ENCODE measurements at regions not wholly inside any gene's neighbourhood (a gene's known extent, or its start where the extent isn't known, plus 50 kb on each side); places are given as distances from the start of the nearest gene placed in this dataset.

- DNase-seq = no peak
Observed at GRCh38 chr7:46558482-46559193, 637.6 kb upstream of the IGFBP3 start.

GRCh38 chr7:46557781-46558180 lies 636.7 kb upstream of the IGFBP3 start:
- DNase-seq = no peak

GRCh38 chr7:46557295-46557711 lies 636.2 kb upstream of the IGFBP3 start:
- DNase-seq = no peak

- DNase-seq = no peak
Observed at GRCh38 chr7:46554688-46555422, 633.8 kb upstream of the IGFBP3 start.

GRCh38 chr7:46551603-46552002 lies 630.5 kb upstream of the IGFBP3 start:
- no peak for DNase-seq

- DNase-seq = no peak
Observed at GRCh38 chr7:46550864-46551263, 629.8 kb upstream of the IGFBP3 start.

- DNase-seq = no peak
Observed at GRCh38 chr7:46549892-46550639, 629.0 kb upstream of the IGFBP3 start.

GRCh38 chr7:46549347-46549746 lies 628.3 kb upstream of the IGFBP3 start:
- DNase-seq = no peak

- no peak for DNase-seq
Observed at GRCh38 chr7:46547044-46547443, 626.0 kb upstream of the IGFBP3 start.

- DNase-seq = no peak
Observed at GRCh38 chr7:46545790-46546189, 624.7 kb upstream of the IGFBP3 start.

GRCh38 chr7:46544396-46545008 lies 623.4 kb upstream of the IGFBP3 start:
- no peak for DNase-seq

GRCh38 chr7:46542076-46542475 lies 621.0 kb upstream of the IGFBP3 start:
- DNase-seq = no peak

- no peak for DNase-seq
Observed at GRCh38 chr7:46539892-46540483, 618.9 kb upstream of the IGFBP3 start.

GRCh38 chr7:46537191-46537905 lies 616.3 kb upstream of the IGFBP3 start:
- no peak for DNase-seq

- no peak for DNase-seq
Observed at GRCh38 chr7:46534664-46535588, 613.9 kb upstream of the IGFBP3 start.

GRCh38 chr7:46533946-46534345 lies 612.9 kb upstream of the IGFBP3 start:
- no peak for DNase-seq

- DNase-seq = no peak
Observed at GRCh38 chr7:46532571-46532970, 611.5 kb upstream of the IGFBP3 start.

- DNase-seq = no peak
Observed at GRCh38 chr7:46530081-46530750, 609.1 kb upstream of the IGFBP3 start.

- no peak for DNase-seq
Observed at GRCh38 chr7:46527360-46527759, 606.3 kb upstream of the IGFBP3 start.

GRCh38 chr7:46525876-46526275 lies 604.8 kb upstream of the IGFBP3 start:
- DNase-seq = no peak

GRCh38 chr7:46524350-46524749 lies 603.3 kb upstream of the IGFBP3 start:
- no peak for DNase-seq
